K562 (cell line): ENCODE measurements at regions not wholly inside any gene's neighbourhood (a gene's known extent, or its start where the extent isn't known, plus 50 kb on each side); places are given as distances from the start of the nearest gene placed in this dataset.

Source experiments
- FOXM1 ChIP-seq, 2 experiments: fragments of 450-650 bp in 1 of 2; sonication (generic) in 1 of 2; formaldehyde crosslinking in 1 of 2; IDR thresholded peaks; 2 replicates each; pipeline versions ENCODE4 v1.6.1 to v1.9.0; 2017 to 2022; ENCODE audit warnings: low read depth in 2 of 2, mild to moderate bottlenecking in 2 of 2, missing genetic modification reagents in 1 of 2, moderate library complexity in 1 of 2
- PTBP1 ChIP-seq: fragments of 200-400 bp; formaldehyde crosslinking; IDR thresholded peaks from 2 replicates; pipeline ENCODE4 v1.6.1; 2017; ENCODE audit warnings: low read depth, low read length
- SMARCB1 ChIP-seq: IDR thresholded peaks from 2 replicates; pipeline ENCODE4 v1.6.1; 2011; ENCODE audit warnings: improper control_type of control experiment, low read depth; ENCODE audit not compliant: insufficient read length
- SRSF9 ChIP-seq: fragments of 200-400 bp; formaldehyde crosslinking; IDR thresholded peaks from 2 replicates; pipeline ENCODE4 v1.6.1; 2017; ENCODE audit warnings: low read depth, low read length, borderline replicate concordance
- ZNF274 ChIP-seq: IDR thresholded peaks from 2 replicates; pipeline ENCODE4 v1.6.1; 2011; ENCODE audit warnings: low read depth, mild to moderate bottlenecking, low read length, moderate library complexity, borderline replicate concordance
- ZNF76 ChIP-seq: fragments of 250-450 bp; sonication (Bioruptor Pico); IDR thresholded peaks from 2 replicates; pipeline ENCODE4 v1.4.0; 2020; ENCODE audit warnings: mild to moderate bottlenecking, moderate library complexity, borderline replicate concordance
- TF ChIP-seq, protein P1 (sequence below): fragments of 450-650 bp; formaldehyde crosslinking; IDR thresholded peaks from 2 replicates; pipeline ENCODE4 v1.4.0; 2020; ENCODE audit warnings: mild to moderate bottlenecking, moderate library complexity
- TF ChIP-seq, protein P2 (sequence below): sonication (generic); formaldehyde crosslinking; IDR thresholded peaks from 2 replicates; pipeline ENCODE4 v1.8.1; 2022; ENCODE audit warnings: missing genetic modification reagents
- TF ChIP-seq, protein P3 (sequence below): sonication (generic); formaldehyde crosslinking; IDR thresholded peaks from 2 replicates; pipeline ENCODE4 v1.8.1; 2023; ENCODE audit warnings: mild to moderate bottlenecking, missing genetic modification reagents
- TF ChIP-seq, protein P4 (sequence below): fragments of 450-650 bp; formaldehyde crosslinking; IDR thresholded peaks from 2 replicates; pipeline ENCODE4 v1.4.0; 2022; ENCODE audit warnings: mild to moderate bottlenecking, moderate library complexity
- TF ChIP-seq, protein P5 (sequence below), 3 experiments: IDR thresholded peaks in 2 of 3; conservative IDR thresholded peaks in 1 of 3; 2 replicates each; pipeline ENCODE4 v1.5.1; 2011 to 2012; ENCODE audit warnings: low read length in 3 of 3, mild to moderate bottlenecking in 3 of 3, control low read depth in 2 of 3, improper control_type of control experiment in 1 of 3, inconsistent platforms in 1 of 3, low read depth in 1 of 3, mixed read lengths in 1 of 3, moderate library complexity in 1 of 3; ENCODE audit not compliant: insufficient read depth in 2 of 3
- TF ChIP-seq, protein P6 (sequence below): fragments of 250-450 bp; sonication (Bioruptor Pico); IDR thresholded peaks from 2 replicates; pipeline ENCODE4 v1.4.0; 2020; ENCODE audit warnings: mild to moderate bottlenecking, moderate library complexity
- TF ChIP-seq, protein P7 (sequence below): sonication (generic); formaldehyde crosslinking; IDR thresholded peaks from 2 replicates; pipeline ENCODE4 v1.8.0; 2022; ENCODE audit warnings: mild to moderate bottlenecking, missing genetic modification reagents
- TF ChIP-seq, protein P8 (sequence below): sonication (generic); formaldehyde crosslinking; IDR thresholded peaks from 2 replicates; pipeline ENCODE4 v1.4.0; 2020; ENCODE audit warnings: mild to moderate bottlenecking, missing genetic modification reagents

DNA sequence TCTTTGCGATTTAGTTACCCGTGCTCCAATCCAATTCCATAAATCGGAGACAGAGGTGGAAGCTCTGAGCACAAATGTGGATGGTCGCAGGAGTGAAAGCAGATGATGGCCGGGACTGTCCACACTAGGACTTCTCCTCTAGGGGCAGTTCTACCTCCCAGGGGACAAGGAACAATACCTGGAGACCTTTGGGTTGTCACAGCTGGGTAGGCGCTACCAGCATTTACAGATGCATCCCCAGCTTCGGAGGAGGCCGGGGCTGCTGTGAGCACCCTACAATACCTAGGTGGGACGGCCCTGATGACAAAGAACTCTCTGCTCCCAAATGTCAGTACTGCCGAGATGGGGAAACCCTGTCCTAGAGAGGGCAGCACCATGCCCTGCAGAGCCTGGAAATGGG, 195.9 kb upstream of the CDH4 start:
- TF ChIP-seq, protein P1, sequence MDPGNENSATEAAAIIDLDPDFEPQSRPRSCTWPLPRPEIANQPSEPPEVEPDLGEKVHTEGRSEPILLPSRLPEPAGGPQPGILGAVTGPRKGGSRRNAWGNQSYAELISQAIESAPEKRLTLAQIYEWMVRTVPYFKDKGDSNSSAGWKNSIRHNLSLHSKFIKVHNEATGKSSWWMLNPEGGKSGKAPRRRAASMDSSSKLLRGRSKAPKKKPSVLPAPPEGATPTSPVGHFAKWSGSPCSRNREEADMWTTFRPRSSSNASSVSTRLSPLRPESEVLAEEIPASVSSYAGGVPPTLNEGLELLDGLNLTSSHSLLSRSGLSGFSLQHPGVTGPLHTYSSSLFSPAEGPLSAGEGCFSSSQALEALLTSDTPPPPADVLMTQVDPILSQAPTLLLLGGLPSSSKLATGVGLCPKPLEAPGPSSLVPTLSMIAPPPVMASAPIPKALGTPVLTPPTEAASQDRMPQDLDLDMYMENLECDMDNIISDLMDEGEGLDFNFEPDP, result no peak
- TF ChIP-seq, protein P2, sequence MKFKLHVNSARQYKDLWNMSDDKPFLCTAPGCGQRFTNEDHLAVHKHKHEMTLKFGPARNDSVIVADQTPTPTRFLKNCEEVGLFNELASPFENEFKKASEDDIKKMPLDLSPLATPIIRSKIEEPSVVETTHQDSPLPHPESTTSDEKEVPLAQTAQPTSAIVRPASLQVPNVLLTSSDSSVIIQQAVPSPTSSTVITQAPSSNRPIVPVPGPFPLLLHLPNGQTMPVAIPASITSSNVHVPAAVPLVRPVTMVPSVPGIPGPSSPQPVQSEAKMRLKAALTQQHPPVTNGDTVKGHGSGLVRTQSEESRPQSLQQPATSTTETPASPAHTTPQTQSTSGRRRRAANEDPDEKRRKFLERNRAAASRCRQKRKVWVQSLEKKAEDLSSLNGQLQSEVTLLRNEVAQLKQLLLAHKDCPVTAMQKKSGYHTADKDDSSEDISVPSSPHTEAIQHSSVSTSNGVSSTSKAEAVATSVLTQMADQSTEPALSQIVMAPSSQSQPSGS (CRISPR knock-in tag), result no peak
- TF ChIP-seq, protein P3, sequence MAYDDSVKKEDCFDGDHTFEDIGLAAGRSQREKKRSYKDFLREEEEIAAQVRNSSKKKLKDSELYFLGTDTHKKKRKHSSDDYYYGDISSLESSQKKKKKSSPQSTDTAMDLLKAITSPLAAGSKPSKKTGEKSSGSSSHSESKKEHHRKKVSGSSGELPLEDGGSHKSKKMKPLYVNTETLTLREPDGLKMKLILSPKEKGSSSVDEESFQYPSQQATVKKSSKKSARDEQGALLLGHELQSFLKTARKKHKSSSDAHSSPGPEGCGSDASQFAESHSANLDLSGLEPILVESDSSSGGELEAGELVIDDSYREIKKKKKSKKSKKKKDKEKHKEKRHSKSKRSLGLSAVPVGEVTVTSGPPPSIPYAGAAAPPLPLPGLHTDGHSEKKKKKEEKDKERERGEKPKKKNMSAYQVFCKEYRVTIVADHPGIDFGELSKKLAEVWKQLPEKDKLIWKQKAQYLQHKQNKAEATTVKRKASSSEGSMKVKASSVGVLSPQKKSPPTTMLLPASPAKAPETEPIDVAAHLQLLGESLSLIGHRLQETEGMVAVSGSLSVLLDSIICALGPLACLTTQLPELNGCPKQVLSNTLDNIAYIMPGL (CRISPR knock-in tag), result no peak
- TF ChIP-seq, protein P4, sequence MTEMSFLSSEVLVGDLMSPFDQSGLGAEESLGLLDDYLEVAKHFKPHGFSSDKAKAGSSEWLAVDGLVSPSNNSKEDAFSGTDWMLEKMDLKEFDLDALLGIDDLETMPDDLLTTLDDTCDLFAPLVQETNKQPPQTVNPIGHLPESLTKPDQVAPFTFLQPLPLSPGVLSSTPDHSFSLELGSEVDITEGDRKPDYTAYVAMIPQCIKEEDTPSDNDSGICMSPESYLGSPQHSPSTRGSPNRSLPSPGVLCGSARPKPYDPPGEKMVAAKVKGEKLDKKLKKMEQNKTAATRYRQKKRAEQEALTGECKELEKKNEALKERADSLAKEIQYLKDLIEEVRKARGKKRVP, result no peak
- no peak for TF ChIP-seq ZNF76 (CRISPR knock-in tag)
- TF ChIP-seq, protein P5, sequence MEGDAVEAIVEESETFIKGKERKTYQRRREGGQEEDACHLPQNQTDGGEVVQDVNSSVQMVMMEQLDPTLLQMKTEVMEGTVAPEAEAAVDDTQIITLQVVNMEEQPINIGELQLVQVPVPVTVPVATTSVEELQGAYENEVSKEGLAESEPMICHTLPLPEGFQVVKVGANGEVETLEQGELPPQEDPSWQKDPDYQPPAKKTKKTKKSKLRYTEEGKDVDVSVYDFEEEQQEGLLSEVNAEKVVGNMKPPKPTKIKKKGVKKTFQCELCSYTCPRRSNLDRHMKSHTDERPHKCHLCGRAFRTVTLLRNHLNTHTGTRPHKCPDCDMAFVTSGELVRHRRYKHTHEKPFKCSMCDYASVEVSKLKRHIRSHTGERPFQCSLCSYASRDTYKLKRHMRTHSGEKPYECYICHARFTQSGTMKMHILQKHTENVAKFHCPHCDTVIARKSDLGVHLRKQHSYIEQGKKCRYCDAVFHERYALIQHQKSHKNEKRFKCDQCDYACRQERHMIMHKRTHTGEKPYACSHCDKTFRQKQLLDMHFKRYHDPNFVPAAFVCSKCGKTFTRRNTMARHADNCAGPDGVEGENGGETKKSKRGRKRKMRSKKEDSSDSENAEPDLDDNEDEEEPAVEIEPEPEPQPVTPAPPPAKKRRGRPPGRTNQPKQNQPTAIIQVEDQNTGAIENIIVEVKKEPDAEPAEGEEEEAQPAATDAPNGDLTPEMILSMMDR (IDR thresholded peaks at IDR 0.05 in 2 of 3, conservative IDR thresholded peaks at IDR 0.05 in 1 of 3; ENCODE audit: insufficient read depth in 2 of 3, low read depth in 1 of 3, low read length in 3 of 3), result no peak
- no peak for TF ChIP-seq PTBP1
- TF ChIP-seq SRSF9, result no peak
- TF ChIP-seq, protein P6, sequence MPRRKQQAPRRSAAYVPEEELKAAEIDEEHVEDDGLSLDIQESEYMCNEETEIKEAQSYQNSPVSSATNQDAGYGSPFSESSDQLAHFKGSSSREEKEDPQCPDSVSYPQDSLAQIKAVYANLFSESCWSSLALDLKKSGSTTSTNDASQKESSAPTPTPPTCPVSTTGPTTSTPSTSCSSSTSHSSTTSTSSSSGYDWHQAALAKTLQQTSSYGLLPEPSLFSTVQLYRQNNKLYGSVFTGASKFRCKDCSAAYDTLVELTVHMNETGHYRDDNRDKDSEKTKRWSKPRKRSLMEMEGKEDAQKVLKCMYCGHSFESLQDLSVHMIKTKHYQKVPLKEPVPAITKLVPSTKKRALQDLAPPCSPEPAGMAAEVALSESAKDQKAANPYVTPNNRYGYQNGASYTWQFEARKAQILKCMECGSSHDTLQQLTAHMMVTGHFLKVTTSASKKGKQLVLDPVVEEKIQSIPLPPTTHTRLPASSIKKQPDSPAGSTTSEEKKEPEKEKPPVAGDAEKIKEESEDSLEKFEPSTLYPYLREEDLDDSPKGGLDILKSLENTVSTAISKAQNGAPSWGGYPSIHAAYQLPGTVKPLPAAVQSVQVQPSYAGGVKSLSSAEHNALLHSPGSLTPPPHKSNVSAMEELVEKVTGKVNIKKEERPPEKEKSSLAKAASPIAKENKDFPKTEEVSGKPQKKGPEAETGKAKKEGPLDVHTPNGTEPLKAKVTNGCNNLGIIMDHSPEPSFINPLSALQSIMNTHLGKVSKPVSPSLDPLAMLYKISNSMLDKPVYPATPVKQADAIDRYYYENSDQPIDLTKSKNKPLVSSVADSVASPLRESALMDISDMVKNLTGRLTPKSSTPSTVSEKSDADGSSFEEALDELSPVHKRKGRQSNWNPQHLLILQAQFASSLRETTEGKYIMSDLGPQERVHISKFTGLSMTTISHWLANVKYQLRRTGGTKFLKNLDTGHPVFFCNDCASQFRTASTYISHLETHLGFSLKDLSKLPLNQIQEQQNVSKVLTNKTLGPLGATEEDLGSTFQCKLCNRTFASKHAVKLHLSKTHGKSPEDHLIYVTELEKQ (CRISPR knock-in tag), result no peak
- TF ChIP-seq ZNF274, result no peak
- no peak for TF ChIP-seq SMARCB1
- no peak for TF ChIP-seq FOXM1 (IDR thresholded peaks at IDR 0.05; ENCODE audit: low read depth)
- no peak for TF ChIP-seq FOXM1 (CRISPR knock-in tag; IDR thresholded peaks at IDR 0.05; ENCODE audit: low read depth)
- TF ChIP-seq, protein P7, sequence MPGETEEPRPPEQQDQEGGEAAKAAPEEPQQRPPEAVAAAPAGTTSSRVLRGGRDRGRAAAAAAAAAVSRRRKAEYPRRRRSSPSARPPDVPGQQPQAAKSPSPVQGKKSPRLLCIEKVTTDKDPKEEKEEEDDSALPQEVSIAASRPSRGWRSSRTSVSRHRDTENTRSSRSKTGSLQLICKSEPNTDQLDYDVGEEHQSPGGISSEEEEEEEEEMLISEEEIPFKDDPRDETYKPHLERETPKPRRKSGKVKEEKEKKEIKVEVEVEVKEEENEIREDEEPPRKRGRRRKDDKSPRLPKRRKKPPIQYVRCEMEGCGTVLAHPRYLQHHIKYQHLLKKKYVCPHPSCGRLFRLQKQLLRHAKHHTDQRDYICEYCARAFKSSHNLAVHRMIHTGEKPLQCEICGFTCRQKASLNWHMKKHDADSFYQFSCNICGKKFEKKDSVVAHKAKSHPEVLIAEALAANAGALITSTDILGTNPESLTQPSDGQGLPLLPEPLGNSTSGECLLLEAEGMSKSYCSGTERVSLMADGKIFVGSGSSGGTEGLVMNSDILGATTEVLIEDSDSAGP (CRISPR knock-in tag), result no peak
- TF ChIP-seq, protein P8, sequence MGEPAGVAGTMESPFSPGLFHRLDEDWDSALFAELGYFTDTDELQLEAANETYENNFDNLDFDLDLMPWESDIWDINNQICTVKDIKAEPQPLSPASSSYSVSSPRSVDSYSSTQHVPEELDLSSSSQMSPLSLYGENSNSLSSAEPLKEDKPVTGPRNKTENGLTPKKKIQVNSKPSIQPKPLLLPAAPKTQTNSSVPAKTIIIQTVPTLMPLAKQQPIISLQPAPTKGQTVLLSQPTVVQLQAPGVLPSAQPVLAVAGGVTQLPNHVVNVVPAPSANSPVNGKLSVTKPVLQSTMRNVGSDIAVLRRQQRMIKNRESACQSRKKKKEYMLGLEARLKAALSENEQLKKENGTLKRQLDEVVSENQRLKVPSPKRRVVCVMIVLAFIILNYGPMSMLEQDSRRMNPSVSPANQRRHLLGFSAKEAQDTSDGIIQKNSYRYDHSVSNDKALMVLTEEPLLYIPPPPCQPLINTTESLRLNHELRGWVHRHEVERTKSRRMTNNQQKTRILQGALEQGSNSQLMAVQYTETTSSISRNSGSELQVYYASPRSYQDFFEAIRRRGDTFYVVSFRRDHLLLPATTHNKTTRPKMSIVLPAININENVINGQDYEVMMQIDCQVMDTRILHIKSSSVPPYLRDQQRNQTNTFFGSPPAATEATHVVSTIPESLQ (CRISPR knock-in tag), result no peak
